PC-3 (cell line): ENCODE measurements at regions not wholly inside any gene's neighbourhood (a gene's known extent, or its start where the extent isn't known, plus 50 kb on each side); places are given as distances from the start of the nearest gene placed in this dataset.

Source experiments
- ATAC-seq: fragments of 200-7000 bp; cut with Tn5 transposase; 2 replicates; pipeline ENCODE4 v1.9.1; 2020; ENCODE audit warnings: mild to moderate bottlenecking, moderate library complexity
- BruUV-seq: library from RNA; stranded (reverse); fragments of 400-500 nt; replicated peaks from 2 replicates; lab custom pipeline; 2021; lab: Mats Ljungman, UMichigan
- CTCF ChIA-PET: fragments of 300-600 bp; sonication (Branson Sonifier 250); formaldehyde crosslinking; loops from one replicate; lab custom pipeline; 2022; ENCODE audit warnings: antibody characterized with exemption; lab: Charles Lee
- POLR2A ChIA-PET: fragments of 300-600 bp; sonication (Branson Sonifier 250); formaldehyde crosslinking; loops from one replicate; lab custom pipeline; 2022; ENCODE audit warnings: antibody characterized with exemption; ENCODE audit not compliant: unreplicated experiment; lab: Charles Lee
- DNase-seq: peaks from one replicate; pipeline ENCODE4 v3.0.0-alpha.2; 2015
- H2AFZ ChIP-seq: fragments of 300-600 bp; sonication (generic); 2 replicates; pipeline ENCODE4 v1.6.0; 2016; ENCODE audit warnings: antibody characterized with exemption, low read length
- H3F3A ChIP-seq: fragments of 300-600 bp; sonication (generic); one replicate; pipeline ENCODE4 v1.6.0; 2017; ENCODE audit warnings: antibody characterized with exemption, low read length, control low read depth, mild to moderate bottlenecking; ENCODE audit not compliant: unreplicated experiment
- H3K27ac ChIP-seq: fragments of 300-600 bp; sonication (generic); 2 replicates; pipeline ENCODE4 v1.5.1; 2016; ENCODE audit warnings: mild to moderate bottlenecking, low read length
- H3K27me3 ChIP-seq: fragments of 300-600 bp; sonication (generic); 2 replicates; pipeline ENCODE4 v1.6.1; 2016; ENCODE audit warnings: low read length, mixed read lengths
- H3K36me3 ChIP-seq: fragments of 300-600 bp; sonication (generic); 2 replicates; pipeline ENCODE4 v1.6.1; 2016; ENCODE audit warnings: low read depth, mixed run types, low read length, mixed read lengths
- H3K4me1 ChIP-seq: fragments of 300-600 bp; sonication (generic); 2 replicates; pipeline ENCODE4 v1.5.1; 2016; ENCODE audit warnings: low read length; ENCODE audit not compliant: insufficient read depth
- H3K4me2 ChIP-seq: fragments of 300-600 bp; sonication (generic); 2 replicates; pipeline ENCODE4 v1.6.0; 2016; ENCODE audit warnings: low read length
- H3K4me3 ChIP-seq: fragments of 300-600 bp; sonication (generic); 2 replicates; pipeline ENCODE4 v1.5.1; 2016; ENCODE audit warnings: mild to moderate bottlenecking, low read length, mixed read lengths
- H3K79me2 ChIP-seq: fragments of 300-600 bp; sonication (generic); 2 replicates; pipeline ENCODE4 v1.6.1; 2017; ENCODE audit warnings: low read length, mixed read lengths
- H3K9ac ChIP-seq: fragments of 300-600 bp; sonication (generic); 2 replicates; pipeline ENCODE4 v1.6.0; 2016; ENCODE audit warnings: mild to moderate bottlenecking, low read length
- H3K9me2 ChIP-seq: fragments of 300-600 bp; sonication (generic); replicated peaks from 2 replicates; pipeline ENCODE4 v1.6.1; 2016; ENCODE audit warnings: mixed run types, low read length, mixed read lengths
- H3K9me3 ChIP-seq: fragments of 300-600 bp; sonication (generic); 2 replicates; pipeline ENCODE4 v1.6.1; 2016; ENCODE audit warnings: low read length, mixed read lengths
- H4K20me1 ChIP-seq: fragments of 300-600 bp; sonication (generic); 2 replicates; pipeline ENCODE4 v1.6.1; 2016; ENCODE audit warnings: low read length, mixed read lengths
- EZH2 ChIP-seq: fragments of 300-600 bp; sonication (generic); IDR thresholded peaks from one replicate; pipeline ENCODE4 v1.6.1; 2017; ENCODE audit warnings: antibody characterized with exemption, mild to moderate bottlenecking, low read length; ENCODE audit not compliant: unreplicated experiment
- EZH2phosphoT487 ChIP-seq: fragments of 300-600 bp; sonication (generic); IDR thresholded peaks from 2 replicates; pipeline ENCODE4 v1.6.1; 2018; ENCODE audit warnings: mild to moderate bottlenecking, antibody characterized with exemption, low read length, borderline replicate concordance
- intact Hi-C: fragments of 100-400 bp; cut with micrococcal nuclease; formaldehyde crosslinking; loops from 2 replicates; pipeline ENCODE4 v1.9.0; 2023
- TF ChIP-seq, protein P1 (sequence below): fragments of 300-600 bp; sonication (generic); conservative IDR thresholded peaks from 2 replicates; pipeline ENCODE4 v1.5.1; 2017; ENCODE audit warnings: antibody characterized with exemption, low read depth, mild to moderate bottlenecking, low read length

- POLR2A ChIA-PET, result no interaction called here
- H3K9ac ChIP-seq, result no peak overlapping the region
- 0 out of 2 replicates have a peak, but pooled peaks cover 4% of the 10 kb centered on the region for H3K9me3 ChIP-seq
- CTCF ChIA-PET, result no interaction called here
- H3K36me3 ChIP-seq, result no peaks in the 10 kb centered on the region
- H3K4me2 ChIP-seq, result no peak overlapping the region
- intact Hi-C loops, result no loop called here
- H3K9me2 ChIP-seq, result no peaks in the 10 kb centered on the region
- no peak overlapping the region for H3K27ac ChIP-seq
- H4K20me1 ChIP-seq, result no peaks in the 10 kb centered on the region
- H3K4me1 ChIP-seq, result no peaks in the 10 kb centered on the region
- no peaks in the 10 kb centered on the region for H3F3A ChIP-seq
- TF ChIP-seq EZH2phosphoT487, result no peak
- TF ChIP-seq, protein P1, sequence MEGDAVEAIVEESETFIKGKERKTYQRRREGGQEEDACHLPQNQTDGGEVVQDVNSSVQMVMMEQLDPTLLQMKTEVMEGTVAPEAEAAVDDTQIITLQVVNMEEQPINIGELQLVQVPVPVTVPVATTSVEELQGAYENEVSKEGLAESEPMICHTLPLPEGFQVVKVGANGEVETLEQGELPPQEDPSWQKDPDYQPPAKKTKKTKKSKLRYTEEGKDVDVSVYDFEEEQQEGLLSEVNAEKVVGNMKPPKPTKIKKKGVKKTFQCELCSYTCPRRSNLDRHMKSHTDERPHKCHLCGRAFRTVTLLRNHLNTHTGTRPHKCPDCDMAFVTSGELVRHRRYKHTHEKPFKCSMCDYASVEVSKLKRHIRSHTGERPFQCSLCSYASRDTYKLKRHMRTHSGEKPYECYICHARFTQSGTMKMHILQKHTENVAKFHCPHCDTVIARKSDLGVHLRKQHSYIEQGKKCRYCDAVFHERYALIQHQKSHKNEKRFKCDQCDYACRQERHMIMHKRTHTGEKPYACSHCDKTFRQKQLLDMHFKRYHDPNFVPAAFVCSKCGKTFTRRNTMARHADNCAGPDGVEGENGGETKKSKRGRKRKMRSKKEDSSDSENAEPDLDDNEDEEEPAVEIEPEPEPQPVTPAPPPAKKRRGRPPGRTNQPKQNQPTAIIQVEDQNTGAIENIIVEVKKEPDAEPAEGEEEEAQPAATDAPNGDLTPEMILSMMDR, result no peak
- TF ChIP-seq EZH2, result no peak
- no peak for DNase-seq
- H2AFZ ChIP-seq, result no peak overlapping the region
- peaks cover 11% of the 10 kb centered on the region; the same call in 1 of the 2 replicates for H3K27me3 ChIP-seq
- no TSS peak for BruUV-seq
- no peak for ATAC-seq
- no peaks in the 10 kb centered on the region for H3K79me2 ChIP-seq
- H3K4me3 ChIP-seq, result no peak overlapping the region
These were observed 379.1 kb upstream of the B3GAT1 start for GRCh38 chr11:134791102-134791501.

GRCh38 chr11:134789104-134789503 lies 377.1 kb upstream of the B3GAT1 start:
- Histone ChIP-seq H3K9ac (no peak overlapping the region), H2AFZ (no peak overlapping the region), H3K9me2 (no peaks in the 10 kb centered on the region), H3K79me2 (no peaks in the 10 kb centered on the region), H3F3A (no peaks in the 10 kb centered on the region), H3K27me3 (peaks cover 2% of the 10 kb centered on the region; the same call in 1 of the 2 replicates), H3K36me3 (no peaks in the 10 kb centered on the region), H3K4me2 (no peak overlapping the region), H3K4me1 (no peaks in the 10 kb centered on the region), H3K4me3 (no peak overlapping the region), H4K20me1 (no peaks in the 10 kb centered on the region), H3K9me3 (0 out of 2 replicates have a peak, but pooled peaks cover 4% of the 10 kb centered on the region), H3K27ac (no peak overlapping the region)
- DNase-seq (no peak), ATAC-seq (no peak)
- POLR2A ChIA-PET, result no interaction called here
- TF ChIP-seq, protein P1, result no peak
- TF ChIP-seq EZH2phosphoT487, result no peak
- no peak for TF ChIP-seq EZH2
- CTCF ChIA-PET, result no interaction called here
- no TSS peak for BruUV-seq
- intact Hi-C loops, result no loop called here

- Histone ChIP-seq H3K9ac (no peak overlapping the region), H2AFZ (no peak overlapping the region), H3K4me3 (no peak overlapping the region), H3K9me2 (no peaks in the 10 kb centered on the region), H3K27ac (no peak overlapping the region), H3K9me3 (0 out of 2 replicates have a peak, but pooled peaks cover 4% of the 10 kb centered on the region), H3F3A (no peaks in the 10 kb centered on the region), H4K20me1 (no peaks in the 10 kb centered on the region), H3K4me1 (no peaks in the 10 kb centered on the region), H3K36me3 (no peaks in the 10 kb centered on the region), H3K4me2 (no peak overlapping the region), H3K79me2 (no peaks in the 10 kb centered on the region), H3K27me3 (no peaks in the 10 kb centered on the region; the same call in 1 of the 2 replicates)
- no TSS peak for BruUV-seq
- no peak for TF ChIP-seq EZH2phosphoT487
- TF ChIP-seq, protein P1, result no peak
- no peak for TF ChIP-seq EZH2
- ChIA-PET POLR2A (no interaction called here), CTCF (no interaction called here)
- ATAC-seq (no peak), DNase-seq (no peak)
- intact Hi-C loops, result no loop called here
These were observed 374.6 kb upstream of the B3GAT1 start for GRCh38 chr11:134786636-134787035.
